WTC11 (cell line): ENCODE measurements at regions not wholly inside any gene's neighbourhood (a gene's known extent, or its start where the extent isn't known, plus 50 kb on each side); places are given as distances from the start of the nearest gene placed in this dataset.

Experiments
- ATAC-seq: fragments of 200-7000 bp; cut with Tn5 transposase; 2 replicates; pipeline ENCODE4 v1.10.0; 2021; ENCODE audit warnings: mild to moderate bottlenecking, moderate library complexity
- CTCF ChIA-PET: fragments of 300-600 bp; sonication (Branson Sonifier 250); formaldehyde crosslinking; loops from one replicate; lab custom pipeline; 2021; ENCODE audit warnings: antibody characterized with exemption; lab: Charles Lee
- POLR2A ChIA-PET: fragments of 350-600 bp; sonication (Branson Sonifier 250); formaldehyde crosslinking; loops from one replicate; lab custom pipeline; 2021; ENCODE audit warnings: antibody characterized with exemption; lab: Charles Lee
- DNase-seq: peaks from one replicate; pipeline ENCODE4 v3.0.0; 2021; ENCODE audit warnings: low spot score
- H3K27ac Mint-ChIP-seq: 2 replicates; pipeline ENCODE4 v1.8.0; 2021; ENCODE audit warnings: mixed read lengths
- H3K27me3 Mint-ChIP-seq: 2 replicates; pipeline ENCODE4 v1.8.0; 2021; ENCODE audit warnings: low read depth, mild to moderate bottlenecking, moderate library complexity, mixed read lengths
- H3K36me3 Mint-ChIP-seq: 2 replicates; pipeline ENCODE4 v1.8.0; 2021; ENCODE audit warnings: mixed read lengths
- H3K4me1 Mint-ChIP-seq: 2 replicates; pipeline ENCODE4 v1.8.0; 2022; ENCODE audit warnings: mixed read lengths
- H3K4me3 Mint-ChIP-seq: 2 replicates; pipeline ENCODE4 v1.8.0; 2021; ENCODE audit warnings: mild to moderate bottlenecking, moderate library complexity, mixed read lengths
- H3K9me3 Mint-ChIP-seq: 2 replicates; pipeline ENCODE4 v1.8.0; 2021; ENCODE audit warnings: mixed read lengths
- AFF4 ChIP-seq: sonication (generic); formaldehyde crosslinking; IDR thresholded peaks from 2 replicates; pipeline ENCODE4 v1.8.1; 2023; ENCODE audit warnings: mild to moderate bottlenecking, missing genetic modification reagents, borderline replicate concordance
- ATF2 ChIP-seq: sonication (generic); formaldehyde crosslinking; IDR thresholded peaks from 2 replicates; pipeline ENCODE4 v1.8.1; 2022; ENCODE audit warnings: low read depth, missing genetic modification reagents, borderline replicate concordance
- ELF4 ChIP-seq: sonication (generic); formaldehyde crosslinking; IDR thresholded peaks from 2 replicates; pipeline ENCODE4 v1.8.1; 2022; ENCODE audit warnings: low read depth, mild to moderate bottlenecking, moderate library complexity, missing genetic modification reagents
- GTF2I ChIP-seq: fragments of 250-450 bp; sonication (Bioruptor Pico); conservative IDR thresholded peaks from 2 replicates; pipeline ENCODE4 v1.4.0; 2021; ENCODE audit warnings: mild to moderate bottlenecking
- PRDM15 ChIP-seq: sonication (generic); formaldehyde crosslinking; IDR thresholded peaks from 2 replicates; pipeline ENCODE4 v1.8.0; 2022; ENCODE audit warnings: missing genetic modification reagents
- TEAD4 ChIP-seq: sonication (generic); formaldehyde crosslinking; IDR thresholded peaks from 2 replicates; pipeline ENCODE4 v1.8.0; 2022; ENCODE audit warnings: mild to moderate bottlenecking, missing genetic modification reagents
- ZNF317 ChIP-seq: sonication (generic); formaldehyde crosslinking; IDR thresholded peaks from 2 replicates; pipeline ENCODE4 v1.8.1; 2023; ENCODE audit warnings: low read depth, mild to moderate bottlenecking, moderate library complexity, missing genetic modification reagents, borderline replicate concordance
- TF ChIP-seq, protein P1 (sequence below): sonication (generic); formaldehyde crosslinking; IDR thresholded peaks from 2 replicates; pipeline ENCODE4 v1.8.0; 2022; ENCODE audit warnings: mild to moderate bottlenecking, missing genetic modification reagents
- TF ChIP-seq, protein P2 (sequence below): fragments of 250-450 bp; sonication (Bioruptor Pico); IDR thresholded peaks from 2 replicates; pipeline ENCODE4 v1.9.0; 2021; ENCODE audit warnings: mild to moderate bottlenecking, borderline replicate concordance
- TF ChIP-seq, protein P3 (sequence below): sonication (generic); formaldehyde crosslinking; IDR thresholded peaks from 2 replicates; pipeline ENCODE4 v1.8.1; 2023; ENCODE audit warnings: mild to moderate bottlenecking, missing genetic modification reagents

- ATAC-seq (no peak), DNase-seq (no peak)
- Mint-ChIP-seq H3K4me3 (no peak overlapping the region), H3K4me1 (peaks cover 28% of the 10 kb centered on the region), H3K36me3 (no peaks in the 10 kb centered on the region), H3K9me3 (no peaks in the 10 kb centered on the region), H3K27ac (no peak overlapping the region), H3K27me3 (peaks cover 11% of the 10 kb centered on the region)
- ChIA-PET CTCF (interaction anchor here (0.7 to 1.7 kb wide), 5 partner anchors 14 to 973 kb away, joined by 3 to 6 read pairs (median 4); no protein-coding TSS in a partner anchor), POLR2A (interaction anchor here (0.8 to 1.0 kb wide), 2 partner anchors 102 to 113 kb away, joined by 3 to 4 read pairs; no protein-coding TSS in a partner anchor)
- no peak for TF ChIP-seq GTF2I
Measured at GRCh38 chr18:39840406-39840805, 2114.6 kb upstream of the PIK3C3 start.

DNA sequence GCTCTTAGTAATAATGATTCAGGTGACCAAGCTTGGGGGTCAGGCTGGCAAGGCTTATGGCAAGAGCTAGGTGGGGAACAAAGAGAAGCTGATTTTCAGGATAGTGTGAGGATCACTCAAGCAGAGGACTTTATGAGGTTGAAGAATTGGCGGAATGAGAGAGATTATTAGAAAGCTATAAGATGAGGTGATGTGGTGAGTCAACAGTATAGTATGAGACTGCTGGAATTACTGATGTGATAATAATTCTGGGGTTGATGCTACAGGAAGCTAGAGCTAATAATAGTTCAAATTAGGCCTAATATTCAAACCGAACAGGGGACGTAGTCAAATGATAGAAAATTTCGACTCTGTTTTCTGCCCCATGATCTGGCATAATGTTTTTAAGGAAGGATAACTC, 2115.3 kb upstream of the PIK3C3 start:
- Mint-ChIP-seq H3K4me3 (no peak overlapping the region), H3K9me3 (no peaks in the 10 kb centered on the region), H3K27ac (no peak overlapping the region), H3K36me3 (no peaks in the 10 kb centered on the region), H3K27me3 (peaks cover 11% of the 10 kb centered on the region), H3K4me1 (peaks cover 28% of the 10 kb centered on the region)
- ATAC-seq = no peak
- CTCF ChIA-PET = no interaction called here
- POLR2A ChIA-PET = no interaction called here
- no peak for DNase-seq
- TF ChIP-seq AFF4 (CRISPR knock-in tag) = no peak
- no peak for TF ChIP-seq ATF2 (CRISPR knock-in tag)
- TF ChIP-seq, protein P1, sequence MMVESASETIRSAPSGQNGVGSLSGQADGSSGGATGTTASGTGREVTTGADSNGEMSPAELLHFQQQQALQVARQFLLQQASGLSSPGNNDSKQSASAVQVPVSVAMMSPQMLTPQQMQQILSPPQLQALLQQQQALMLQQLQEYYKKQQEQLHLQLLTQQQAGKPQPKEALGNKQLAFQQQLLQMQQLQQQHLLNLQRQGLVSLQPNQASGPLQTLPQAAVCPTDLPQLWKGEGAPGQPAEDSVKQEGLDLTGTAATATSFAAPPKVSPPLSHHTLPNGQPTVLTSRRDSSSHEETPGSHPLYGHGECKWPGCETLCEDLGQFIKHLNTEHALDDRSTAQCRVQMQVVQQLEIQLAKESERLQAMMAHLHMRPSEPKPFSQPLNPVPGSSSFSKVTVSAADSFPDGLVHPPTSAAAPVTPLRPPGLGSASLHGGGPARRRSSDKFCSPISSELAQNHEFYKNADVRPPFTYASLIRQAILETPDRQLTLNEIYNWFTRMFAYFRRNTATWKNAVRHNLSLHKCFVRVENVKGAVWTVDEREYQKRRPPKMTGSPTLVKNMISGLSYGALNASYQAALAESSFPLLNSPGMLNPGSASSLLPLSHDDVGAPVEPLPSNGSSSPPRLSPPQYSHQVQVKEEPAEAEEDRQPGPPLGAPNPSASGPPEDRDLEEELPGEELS = no peak
- TF ChIP-seq TEAD4 = no peak
- no peak for TF ChIP-seq PRDM15 (CRISPR knock-in tag)
- TF ChIP-seq, protein P2, sequence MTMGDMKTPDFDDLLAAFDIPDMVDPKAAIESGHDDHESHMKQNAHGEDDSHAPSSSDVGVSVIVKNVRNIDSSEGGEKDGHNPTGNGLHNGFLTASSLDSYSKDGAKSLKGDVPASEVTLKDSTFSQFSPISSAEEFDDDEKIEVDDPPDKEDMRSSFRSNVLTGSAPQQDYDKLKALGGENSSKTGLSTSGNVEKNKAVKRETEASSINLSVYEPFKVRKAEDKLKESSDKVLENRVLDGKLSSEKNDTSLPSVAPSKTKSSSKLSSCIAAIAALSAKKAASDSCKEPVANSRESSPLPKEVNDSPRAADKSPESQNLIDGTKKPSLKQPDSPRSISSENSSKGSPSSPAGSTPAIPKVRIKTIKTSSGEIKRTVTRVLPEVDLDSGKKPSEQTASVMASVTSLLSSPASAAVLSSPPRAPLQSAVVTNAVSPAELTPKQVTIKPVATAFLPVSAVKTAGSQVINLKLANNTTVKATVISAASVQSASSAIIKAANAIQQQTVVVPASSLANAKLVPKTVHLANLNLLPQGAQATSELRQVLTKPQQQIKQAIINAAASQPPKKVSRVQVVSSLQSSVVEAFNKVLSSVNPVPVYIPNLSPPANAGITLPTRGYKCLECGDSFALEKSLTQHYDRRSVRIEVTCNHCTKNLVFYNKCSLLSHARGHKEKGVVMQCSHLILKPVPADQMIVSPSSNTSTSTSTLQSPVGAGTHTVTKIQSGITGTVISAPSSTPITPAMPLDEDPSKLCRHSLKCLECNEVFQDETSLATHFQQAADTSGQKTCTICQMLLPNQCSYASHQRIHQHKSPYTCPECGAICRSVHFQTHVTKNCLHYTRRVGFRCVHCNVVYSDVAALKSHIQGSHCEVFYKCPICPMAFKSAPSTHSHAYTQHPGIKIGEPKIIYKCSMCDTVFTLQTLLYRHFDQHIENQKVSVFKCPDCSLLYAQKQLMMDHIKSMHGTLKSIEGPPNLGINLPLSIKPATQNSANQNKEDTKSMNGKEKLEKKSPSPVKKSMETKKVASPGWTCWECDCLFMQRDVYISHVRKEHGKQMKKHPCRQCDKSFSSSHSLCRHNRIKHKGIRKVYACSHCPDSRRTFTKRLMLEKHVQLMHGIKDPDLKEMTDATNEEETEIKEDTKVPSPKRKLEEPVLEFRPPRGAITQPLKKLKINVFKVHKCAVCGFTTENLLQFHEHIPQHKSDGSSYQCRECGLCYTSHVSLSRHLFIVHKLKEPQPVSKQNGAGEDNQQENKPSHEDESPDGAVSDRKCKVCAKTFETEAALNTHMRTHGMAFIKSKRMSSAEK (CRISPR knock-in tag) = no peak
- TF ChIP-seq, protein P3, sequence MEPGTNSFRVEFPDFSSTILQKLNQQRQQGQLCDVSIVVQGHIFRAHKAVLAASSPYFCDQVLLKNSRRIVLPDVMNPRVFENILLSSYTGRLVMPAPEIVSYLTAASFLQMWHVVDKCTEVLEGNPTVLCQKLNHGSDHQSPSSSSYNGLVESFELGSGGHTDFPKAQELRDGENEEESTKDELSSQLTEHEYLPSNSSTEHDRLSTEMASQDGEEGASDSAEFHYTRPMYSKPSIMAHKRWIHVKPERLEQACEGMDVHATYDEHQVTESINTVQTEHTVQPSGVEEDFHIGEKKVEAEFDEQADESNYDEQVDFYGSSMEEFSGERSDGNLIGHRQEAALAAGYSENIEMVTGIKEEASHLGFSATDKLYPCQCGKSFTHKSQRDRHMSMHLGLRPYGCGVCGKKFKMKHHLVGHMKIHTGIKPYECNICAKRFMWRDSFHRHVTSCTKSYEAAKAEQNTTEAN (CRISPR knock-in tag) = no peak
- TF ChIP-seq ELF4 (CRISPR knock-in tag) = no peak
- TF ChIP-seq ZNF317 = no peak
